Fibroblast of skin of left biceps (primary cell): ENCODE measurements at regions not wholly inside any gene's neighbourhood (a gene's known extent, or its start where the extent isn't known, plus 50 kb on each side); places are given as distances from the start of the nearest gene placed in this dataset.
A peak's percentile ranks its signal among the peaks of the same experiment; 100 is the strongest.

ENCODE experiments used
- DNase-seq, 2 experiments: peaks; one replicate each; pipeline ENCODE4 v3.0.0-alpha.2; 2013; ENCODE audit warnings: low read depth in 2 of 2

DNA sequence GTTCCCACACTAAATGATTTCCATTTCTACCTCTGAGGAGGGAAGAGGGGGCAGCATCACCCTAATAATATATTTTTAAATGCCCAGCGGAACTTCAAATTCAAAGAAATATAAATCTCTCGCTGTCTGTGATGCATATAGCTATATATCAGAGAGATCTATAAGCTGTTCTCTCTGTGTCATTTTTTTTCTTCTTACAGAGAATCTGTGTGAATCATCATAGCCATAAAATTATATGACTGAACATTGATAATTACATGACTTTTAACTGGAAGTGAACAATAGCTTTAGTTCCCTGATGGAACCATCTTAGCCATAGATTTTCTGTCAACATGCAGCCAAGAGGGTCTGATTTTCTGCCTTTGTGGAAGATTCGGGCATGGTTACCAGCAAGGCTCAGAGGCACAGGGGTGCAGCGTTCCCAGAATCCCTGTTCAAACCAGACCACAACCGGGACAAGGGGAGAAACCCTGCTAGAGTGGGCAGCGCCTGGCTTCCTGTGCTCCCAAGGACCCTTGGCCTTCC lies 93.7 kb upstream of the OSMR start:
- DNase-seq: no peak

DNA sequence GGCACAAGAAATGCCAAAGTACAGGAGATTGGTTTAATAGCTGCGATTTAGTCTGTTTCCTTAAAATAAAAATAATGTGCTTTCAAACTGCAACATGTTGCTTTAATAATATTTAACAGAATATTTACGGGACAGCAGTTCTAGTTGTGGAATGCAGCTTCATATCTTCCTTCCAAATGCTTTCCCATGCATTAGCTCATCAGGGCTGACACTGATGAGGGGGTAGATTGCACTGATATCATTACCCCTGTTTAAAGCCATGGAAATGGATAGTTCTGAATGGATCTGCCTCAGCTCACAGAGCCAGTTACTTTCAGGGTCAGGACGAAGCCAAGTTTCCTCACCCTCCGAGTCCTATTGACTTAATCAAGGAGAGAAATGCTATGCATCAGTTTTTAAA lies 93.2 kb upstream of the OSMR start:
- DNase-seq: no peak

- DNase-seq: no peak
Measured at GRCh38 chr5:38753141-38753540, 92.7 kb upstream of the OSMR start.

GRCh38 chr5:38753776-38754175 lies 92.0 kb upstream of the OSMR start:
- DNase-seq: no peak

DNA sequence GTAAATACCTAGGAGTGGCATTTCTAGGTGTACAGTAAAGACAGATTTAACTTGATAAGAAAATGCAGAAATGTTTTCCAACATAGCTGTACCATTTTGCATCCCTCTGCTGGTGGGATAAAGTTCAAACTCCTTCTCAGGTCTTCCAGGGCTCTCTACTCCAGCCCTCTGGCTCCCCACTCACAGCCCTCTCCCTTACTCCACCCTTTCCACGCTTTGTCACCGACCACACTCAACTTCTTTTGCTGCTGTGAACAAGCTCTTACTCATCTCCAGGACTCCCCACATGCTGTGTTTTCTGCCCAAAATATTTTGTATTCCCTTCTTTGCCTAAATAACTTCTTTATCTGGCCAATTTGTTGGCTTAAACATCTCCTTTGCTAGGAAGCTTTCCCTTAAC lies 90.6 kb upstream of the OSMR start:
- peak in 1 of 2 experiments; percentile 43 for DNase-seq

- DNase-seq: no peak
Measured at GRCh38 chr5:38756068-38756467, 89.7 kb upstream of the OSMR start.

GRCh38 chr5:38757451-38758245 lies 88.2 kb upstream of the OSMR start:
- DNase-seq: no peak

- peak; percentile 72 to 76 for DNase-seq
Measured at GRCh38 chr5:38758774-38759600, 86.8 kb upstream of the OSMR start.

- no peak for DNase-seq
Measured at GRCh38 chr5:38764937-38765391, 80.8 kb upstream of the OSMR start.

DNA sequence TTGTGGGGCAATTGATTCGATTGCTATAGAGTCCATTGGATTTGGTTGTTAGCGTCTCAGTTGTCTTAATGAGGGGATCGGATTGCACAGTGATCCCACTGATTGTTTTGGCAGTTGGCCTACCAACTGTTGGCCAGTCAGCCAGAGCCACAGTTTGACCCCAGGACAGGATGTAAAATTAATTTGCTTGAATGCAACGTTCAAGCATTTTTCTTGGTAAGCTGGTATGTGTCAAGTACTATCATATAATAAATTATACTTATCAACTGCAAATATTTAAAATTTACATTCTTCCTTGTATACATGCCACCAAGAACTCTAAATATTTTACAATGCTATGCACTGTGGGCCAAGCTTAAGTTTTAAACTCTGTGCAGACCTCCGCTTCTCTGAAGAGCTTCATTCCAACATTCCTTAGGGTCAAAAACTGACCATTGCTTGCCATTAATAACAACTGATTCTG lies 80.4 kb upstream of the OSMR start:
- DNase-seq: no peak

GRCh38 chr5:38766151-38766550 lies 79.7 kb upstream of the OSMR start:
- DNase-seq: no peak

GRCh38 chr5:38768412-38769211 lies 77.2 kb upstream of the OSMR start:
- DNase-seq: no peak

- no peak for DNase-seq
Measured at GRCh38 chr5:38772471-38772870, 73.3 kb upstream of the OSMR start.

- DNase-seq: no peak
Measured at GRCh38 chr5:38775218-38775840, 70.5 kb upstream of the OSMR start.

- no peak for DNase-seq
Measured at GRCh38 chr5:38776149-38776896, 69.5 kb upstream of the OSMR start.

DNA sequence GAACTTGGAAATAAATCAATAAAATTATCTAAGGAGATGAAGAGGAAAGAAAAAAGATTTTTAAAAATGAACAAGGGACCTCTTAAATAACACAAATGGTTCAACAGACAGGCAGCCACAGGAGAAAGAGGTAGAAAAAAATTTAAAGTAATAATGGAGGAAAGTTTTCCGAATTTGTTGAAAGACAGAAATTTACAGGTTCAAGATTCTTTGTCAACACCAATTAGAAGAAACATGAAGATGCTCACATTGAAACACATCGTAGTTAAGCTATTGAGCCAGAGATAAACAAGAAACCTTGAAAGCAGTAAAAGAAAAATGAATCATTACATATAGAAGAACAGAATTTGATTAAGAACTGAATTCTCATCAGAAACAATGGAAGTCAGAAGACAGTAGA lies 68.7 kb upstream of the OSMR start:
- no peak for DNase-seq

DNA sequence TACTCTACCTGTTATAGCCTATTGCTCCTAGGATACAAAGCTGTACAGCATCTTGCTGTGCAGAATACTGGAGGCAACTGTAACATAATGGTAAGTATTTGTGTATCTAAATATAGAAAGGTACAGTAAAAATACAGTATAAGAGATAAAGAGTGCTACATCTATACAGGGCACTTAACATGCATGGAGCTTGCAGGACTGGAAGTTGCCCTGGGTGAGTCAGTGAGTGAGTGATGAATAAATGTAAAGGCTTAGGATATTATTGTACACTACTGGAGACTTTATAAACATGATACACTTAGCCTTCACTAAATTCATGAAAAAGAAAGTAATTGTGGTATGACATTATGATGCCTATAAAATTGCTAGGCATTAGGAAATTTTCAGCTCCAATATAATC lies 65.5 kb upstream of the OSMR start:
- DNase-seq: no peak

DNA sequence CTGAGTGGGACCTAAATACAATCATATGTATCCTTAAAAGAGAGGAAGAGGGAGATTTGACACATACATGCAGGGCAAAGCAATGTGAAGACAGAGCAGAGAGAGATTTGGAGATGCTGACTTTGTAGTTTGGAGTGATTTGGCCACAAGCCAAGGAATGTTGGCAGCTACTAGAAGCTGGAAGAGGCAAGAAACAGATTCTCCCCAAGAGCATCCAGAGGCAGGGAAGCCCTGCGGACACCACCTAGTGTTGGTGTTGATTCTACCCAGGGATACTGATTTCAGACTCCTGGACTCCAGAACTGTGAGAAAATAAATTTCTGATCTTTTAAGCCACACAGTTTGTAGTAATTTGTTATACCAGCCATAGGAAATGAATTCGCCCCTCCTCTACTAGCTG lies 64.9 kb upstream of the OSMR start:
- peak; percentile 77 to 82 for DNase-seq

DNA sequence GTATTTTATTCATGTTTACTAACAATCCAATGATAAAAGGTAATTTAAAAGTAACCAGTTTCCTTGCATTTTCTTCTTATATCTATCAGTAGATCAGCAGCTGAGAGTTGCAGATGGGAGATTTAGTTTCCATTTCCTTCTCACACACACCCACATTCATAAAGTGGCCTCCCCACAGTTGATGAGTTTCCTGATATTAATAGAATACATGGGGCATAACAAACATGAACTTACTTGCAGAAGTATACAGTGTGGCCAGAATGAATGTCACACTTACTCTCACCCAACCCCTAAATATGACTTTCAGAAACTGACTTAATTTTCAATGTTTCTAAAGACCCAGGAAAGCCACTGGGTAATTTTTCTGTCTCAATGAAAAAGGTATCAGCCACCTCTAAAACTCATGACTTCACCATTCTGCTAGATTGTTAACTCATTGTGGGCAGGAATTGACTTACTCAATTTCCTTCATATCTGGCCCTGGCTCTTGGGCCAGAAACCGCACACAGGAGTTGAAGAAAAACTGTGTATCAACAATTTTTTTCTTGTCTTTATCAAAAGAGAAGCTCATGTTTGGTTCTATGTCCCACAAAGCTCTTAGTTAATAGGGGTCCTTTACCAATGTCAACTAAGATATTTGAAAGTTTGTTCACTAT lies 63.5 kb upstream of the OSMR start:
- no peak for DNase-seq

DNA sequence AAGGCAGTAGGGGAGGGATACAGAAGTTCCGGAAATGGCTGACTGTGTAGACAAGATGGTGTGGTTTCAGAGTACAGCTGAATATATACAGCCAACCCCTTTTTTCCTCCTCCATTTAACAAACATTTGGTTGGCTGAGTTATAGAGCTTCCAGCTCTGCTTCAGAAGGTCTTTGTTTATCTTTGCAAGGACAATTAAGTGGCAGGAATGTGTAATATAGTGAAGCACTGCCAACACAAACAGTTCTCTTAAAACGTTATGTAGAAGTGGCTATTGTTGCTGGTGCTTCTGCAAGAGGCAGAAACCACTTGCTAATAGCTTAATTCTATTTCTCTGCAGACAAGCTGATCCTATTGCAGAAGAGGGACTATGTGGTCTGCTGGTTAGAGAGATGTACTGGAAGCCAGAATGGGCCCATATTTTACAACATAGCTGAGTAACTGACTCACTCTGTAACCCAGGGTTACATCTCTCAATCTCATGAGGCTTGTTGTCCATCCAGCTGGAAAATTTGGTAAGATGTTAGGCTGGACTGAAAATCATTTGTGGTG lies 62.7 kb upstream of the OSMR start:
- peak; percentile 97 to 98 for DNase-seq
